B cell (primary cell): ENCODE measurements at regions not wholly inside any gene's neighbourhood (a gene's known extent, or its start where the extent isn't known, plus 50 kb on each side); places are given as distances from the start of the nearest gene placed in this dataset.

Experiments used
- ATAC-seq: fragments of 200-7000 bp; cut with Tn5 transposase; one replicate; pipeline ENCODE4 v1.10.0; 2021; ENCODE audit warnings: low read depth, mild to moderate bottlenecking, moderate number of reproducible peaks, moderate library complexity
- CTCF ChIA-PET: fragments of 350-600 bp; sonication (Branson Sonifier 250); formaldehyde crosslinking; loops from one replicate; lab custom pipeline; 2021; ENCODE audit warnings: antibody characterized with exemption, inconsistent platforms; lab: Charles Lee
- POLR2A ChIA-PET: fragments of 350-600 bp; sonication (Branson Sonifier 250); formaldehyde crosslinking; loops from one replicate; lab custom pipeline; 2021; ENCODE audit warnings: antibody characterized with exemption; lab: Charles Lee
- DNase-seq: peaks from one replicate; pipeline ENCODE4 v3.0.0; 2013
- H2AFZ ChIP-seq: 2 replicates; pipeline ENCODE4 v1.6.1; 2012; ENCODE audit warnings: mild to moderate bottlenecking, low read depth, low read length; ENCODE audit not compliant: insufficient read depth, poor library complexity, severe bottlenecking
- H3K27ac ChIP-seq, 2 donors: 1 replicate in 1 of 2; 2 replicates in 1 of 2; pipeline ENCODE4 v1.5.1; 2012 to 2013; ENCODE audit warnings: low read length in 2 of 2, mild to moderate bottlenecking in 2 of 2, moderate library complexity in 1 of 2
- H3K27me3 ChIP-seq, 4 experiments: fragments of 200-600 bp in 1 of 4; sonication (generic) in 1 of 4; replicated peaks in 1 of 4; 1 replicate in 2 of 4; 2 replicates in 2 of 4; pipeline versions ENCODE4 v1.6.1 to v1.7.0; 2013 to 2016; ENCODE audit warnings: low read length in 3 of 4, mild to moderate bottlenecking in 2 of 4, mixed read lengths in 1 of 4, moderate library complexity in 1 of 4; ENCODE audit not compliant: insufficient read depth in 4 of 4, control insufficient read depth in 3 of 4; ENCODE audit errors: control extremely low read depth in 1 of 4
- H3K36me3 ChIP-seq, 2 experiments: replicated peaks in 1 of 2; 1 replicate in 1 of 2; 2 replicates in 1 of 2; pipeline versions ENCODE4 v1.6.1 to v1.7.1; 2013; ENCODE audit warnings: low read length in 1 of 2; ENCODE audit not compliant: insufficient read depth in 2 of 2, control insufficient read depth in 1 of 2; ENCODE audit errors: control extremely low read depth in 1 of 2, extremely low read depth in 1 of 2
- H3K4me1 ChIP-seq, 2 donors: fragments of 200-600 bp in 1 of 2; sonication (generic) in 1 of 2; 1 replicate in 1 of 2; 2 replicates in 1 of 2; pipeline versions ENCODE4 v1.5.1 to v1.6.1; 2013 to 2017; ENCODE audit warnings: low read length in 2 of 2; ENCODE audit not compliant: control insufficient read depth in 2 of 2, insufficient read depth in 2 of 2
- H3K4me2 ChIP-seq: replicated peaks from 2 replicates; pipeline ENCODE3; 2012; ENCODE audit warnings: mild to moderate bottlenecking, low read depth, low read length; ENCODE audit not compliant: poor library complexity, severe bottlenecking
- H3K4me3 ChIP-seq, 5 experiments: fragments of 200-600 bp in 1 of 5; sonication (generic) in 1 of 5; 1 replicate in 3 of 5; 2 replicates in 2 of 5; pipeline versions ENCODE4 v1.5.1 to v1.7.0; 2011 to 2016; ENCODE audit warnings: low read length in 4 of 5, mild to moderate bottlenecking in 4 of 5, low read depth in 2 of 5, control low read depth in 1 of 5, moderate library complexity in 1 of 5; ENCODE audit not compliant: insufficient read depth in 1 of 5; ENCODE audit errors: control extremely low read depth in 1 of 5, extremely low read depth in 1 of 5
- H3K79me2 ChIP-seq: fragments of 200-600 bp; sonication (generic); one replicate; pipeline ENCODE4 v1.6.0; 2016; ENCODE audit warnings: low read length; ENCODE audit not compliant: control insufficient read depth, insufficient read depth
- H3K9ac ChIP-seq: fragments of 200-600 bp; sonication (generic); 2 replicates; pipeline ENCODE4 v1.6.1; 2017; ENCODE audit warnings: mild to moderate bottlenecking, low read length, moderate library complexity
- H3K9me3 ChIP-seq, 3 donors: one replicate each; pipeline versions ENCODE4 v1.6.1 to v1.7.1; 2013; ENCODE audit warnings: low read length in 2 of 3; ENCODE audit not compliant: control insufficient read depth in 2 of 3, insufficient read depth in 1 of 3; ENCODE audit errors: control extremely low read depth in 1 of 3
- H4K20me1 ChIP-seq: 2 replicates; pipeline ENCODE4 v1.6.0; 2012; ENCODE audit warnings: mild to moderate bottlenecking, low read length; ENCODE audit not compliant: insufficient read depth, control insufficient read depth, poor library complexity, severe bottlenecking
- H3K27ac Mint-ChIP-seq: one replicate; pipeline ENCODE4 v1.8.0; 2021; ENCODE audit warnings: mixed read lengths
- H3K27me3 Mint-ChIP-seq: one replicate; pipeline ENCODE4 v1.8.0; 2021; ENCODE audit warnings: mixed read lengths
- H3K4me1 Mint-ChIP-seq: one replicate; pipeline ENCODE4 v1.8.0; 2021; ENCODE audit warnings: mixed read lengths
- H3K4me3 Mint-ChIP-seq: one replicate; pipeline ENCODE4 v1.8.0; 2021; ENCODE audit warnings: mixed read lengths
- H3K9me3 Mint-ChIP-seq: one replicate; pipeline ENCODE4 v1.8.0; 2022; ENCODE audit warnings: mixed read lengths; ENCODE audit not compliant: insufficient read depth
- EZH2 ChIP-seq: IDR thresholded peaks from 2 replicates; pipeline ENCODE4 v1.6.1; 2012; ENCODE audit warnings: borderline replicate concordance, low read depth, mild to moderate bottlenecking, moderate library complexity, low read length; ENCODE audit not compliant: insufficient read depth, poor library complexity, severe bottlenecking
- WGBS: methylation state at CpG from one replicate; pipeline ENCODE4 v1.1.5; 2013; ENCODE audit warnings: missing lambda C conversion rate; ENCODE audit not compliant: insufficient coverage; 5-methylcytosine and 5-hydroxymethylcytosine counted together
- intact Hi-C: fragments of 100-400 bp; cut with micrococcal nuclease; formaldehyde crosslinking; loops from one replicate; pipeline ENCODE4 v1.10.0; 2022
- TF ChIP-seq, protein P1 (sequence below): fragments of 200-600 bp; IDR thresholded peaks from one replicate; pipeline ENCODE4 v1.8.0; 2022; ENCODE audit warnings: antibody characterized with exemption, mild to moderate bottlenecking

DNA sequence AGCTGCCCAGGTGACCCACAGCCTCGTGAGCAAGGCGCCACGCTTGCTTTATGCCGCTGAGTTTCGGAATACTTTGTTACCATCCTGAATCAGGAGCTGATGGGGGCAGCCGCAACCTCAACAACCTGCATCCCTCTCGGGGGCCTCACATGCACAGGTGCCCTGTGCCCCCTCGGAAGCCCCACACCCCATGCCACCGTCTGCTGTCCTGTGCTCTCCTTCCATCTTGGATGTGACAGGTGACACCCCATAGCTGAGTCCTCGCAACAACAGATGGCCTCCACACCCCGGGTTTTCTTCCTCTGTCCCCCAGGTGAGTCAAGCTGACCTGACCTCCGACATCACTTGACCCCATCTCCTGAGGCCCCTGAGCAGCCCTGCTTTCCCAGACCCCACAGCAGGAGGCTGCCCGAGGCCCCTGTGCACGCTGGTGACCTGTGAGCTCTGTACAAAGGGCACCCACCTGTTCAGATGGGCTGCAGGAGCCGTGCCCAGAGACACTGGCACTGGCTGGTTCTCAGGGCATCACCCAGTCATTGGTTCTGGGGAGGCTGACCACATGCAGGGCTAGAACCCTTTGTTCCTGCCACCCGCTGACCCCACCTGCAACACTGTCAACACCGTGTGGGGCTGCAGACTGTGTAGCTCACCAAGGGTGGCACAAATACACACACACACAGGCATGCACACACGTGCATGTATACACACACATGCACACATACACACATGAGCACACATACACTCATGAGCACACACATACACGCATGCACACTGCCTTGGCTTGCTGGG lies 57.7 kb downstream of the RMI2 start:
- intact Hi-C loops = no loop called here
- H3K36me3 ChIP-seq = no peaks in the 10 kb centered on the region
- no peak overlapping the region for H3K27ac ChIP-seq
- peaks cover 2% of the 10 kb centered on the region for H3K4me1 Mint-ChIP-seq
- CTCF ChIA-PET = interaction anchor here (1.5 to 2.1 kb wide), 7 partner anchors 10 to 448 kb away, joined by 4 to 7 read pairs (median 5); partner anchors contain the start of gene SOCS1
- H3K79me2 ChIP-seq = no peaks in the 10 kb centered on the region
- H3K27ac Mint-ChIP-seq = no peak overlapping the region
- H3K4me3 Mint-ChIP-seq = no peak overlapping the region
- no peaks in the 10 kb centered on the region for H3K27me3 Mint-ChIP-seq
- no peaks in the 10 kb centered on the region for H3K9me3 Mint-ChIP-seq
- H2AFZ ChIP-seq = no peak overlapping the region
- TF ChIP-seq, protein P1, sequence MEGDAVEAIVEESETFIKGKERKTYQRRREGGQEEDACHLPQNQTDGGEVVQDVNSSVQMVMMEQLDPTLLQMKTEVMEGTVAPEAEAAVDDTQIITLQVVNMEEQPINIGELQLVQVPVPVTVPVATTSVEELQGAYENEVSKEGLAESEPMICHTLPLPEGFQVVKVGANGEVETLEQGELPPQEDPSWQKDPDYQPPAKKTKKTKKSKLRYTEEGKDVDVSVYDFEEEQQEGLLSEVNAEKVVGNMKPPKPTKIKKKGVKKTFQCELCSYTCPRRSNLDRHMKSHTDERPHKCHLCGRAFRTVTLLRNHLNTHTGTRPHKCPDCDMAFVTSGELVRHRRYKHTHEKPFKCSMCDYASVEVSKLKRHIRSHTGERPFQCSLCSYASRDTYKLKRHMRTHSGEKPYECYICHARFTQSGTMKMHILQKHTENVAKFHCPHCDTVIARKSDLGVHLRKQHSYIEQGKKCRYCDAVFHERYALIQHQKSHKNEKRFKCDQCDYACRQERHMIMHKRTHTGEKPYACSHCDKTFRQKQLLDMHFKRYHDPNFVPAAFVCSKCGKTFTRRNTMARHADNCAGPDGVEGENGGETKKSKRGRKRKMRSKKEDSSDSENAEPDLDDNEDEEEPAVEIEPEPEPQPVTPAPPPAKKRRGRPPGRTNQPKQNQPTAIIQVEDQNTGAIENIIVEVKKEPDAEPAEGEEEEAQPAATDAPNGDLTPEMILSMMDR = no peak
- TF ChIP-seq EZH2 = no peak
- H3K27me3 ChIP-seq = no peaks in the 10 kb centered on the region
- ATAC-seq (no peak), DNase-seq (no peak)
- no peaks in the 10 kb centered on the region for H4K20me1 ChIP-seq
- no peak overlapping the region for H3K4me3 ChIP-seq
- 91% methylated on average over 19 of the region's 19 CpGs for WGBS
- no peak overlapping the region for H3K4me2 ChIP-seq
- H3K9me3 ChIP-seq = peaks cover 0 to 2% (median 0%) of the 10 kb centered on the region in 3 donors
- H3K9ac ChIP-seq = no peak overlapping the region
- no peaks in the 10 kb centered on the region for H3K4me1 ChIP-seq
- POLR2A ChIA-PET = no interaction called here

GRCh38 chr16:11403534-11403795 lies 58.2 kb downstream of the RMI2 start:
- ChIA-PET POLR2A (no interaction called here), CTCF (interaction anchor here (0.6 to 2.1 kb wide), 6 partner anchors 129 to 449 kb away, joined by 3 to 6 read pairs (median 4); partner anchors contain the start of gene SOCS1)
- Histone ChIP-seq H3K4me3 (no peak overlapping the region), H3K9me3 (peaks cover 0 to 2% (median 0%) of the 10 kb centered on the region in 3 donors), H3K4me2 (no peak overlapping the region), H3K79me2 (no peaks in the 10 kb centered on the region), H3K27me3 (no peaks in the 10 kb centered on the region), H4K20me1 (no peaks in the 10 kb centered on the region), H2AFZ (no peak overlapping the region), H3K27ac (no peak overlapping the region), H3K36me3 (no peaks in the 10 kb centered on the region), H3K4me1 (no peaks in the 10 kb centered on the region), H3K9ac (no peak overlapping the region)
- no peaks in the 10 kb centered on the region for H3K27me3 Mint-ChIP-seq
- no peaks in the 10 kb centered on the region for H3K9me3 Mint-ChIP-seq
- TF ChIP-seq, protein P1 = no peak
- no peak for TF ChIP-seq EZH2
- intact Hi-C loops = no loop called here
- H3K4me1 Mint-ChIP-seq = peaks cover 2% of the 10 kb centered on the region
- DNase-seq = no peak
- H3K4me3 Mint-ChIP-seq = no peak overlapping the region
- no peak for ATAC-seq
- H3K27ac Mint-ChIP-seq = no peak overlapping the region
- 36% methylated on average over 3 of the region's 3 CpGs for whole genome bisulfite sequencing
